ENCODE measurements at regions not wholly inside any gene's neighbourhood (a gene's known extent, or its start where the extent isn't known, plus 50 kb on each side); places are given as distances from the start of the nearest gene placed in this dataset.

- no peak overlapping the region for H3K27ac Mint-ChIP-seq
- H3K4me3 Mint-ChIP-seq = no peak overlapping the region
- CTCF ChIA-PET = no interaction called here
These were observed 129.6 kb downstream of the PAX1 start for GRCh38 chr20:21835042-21835441.

DNA sequence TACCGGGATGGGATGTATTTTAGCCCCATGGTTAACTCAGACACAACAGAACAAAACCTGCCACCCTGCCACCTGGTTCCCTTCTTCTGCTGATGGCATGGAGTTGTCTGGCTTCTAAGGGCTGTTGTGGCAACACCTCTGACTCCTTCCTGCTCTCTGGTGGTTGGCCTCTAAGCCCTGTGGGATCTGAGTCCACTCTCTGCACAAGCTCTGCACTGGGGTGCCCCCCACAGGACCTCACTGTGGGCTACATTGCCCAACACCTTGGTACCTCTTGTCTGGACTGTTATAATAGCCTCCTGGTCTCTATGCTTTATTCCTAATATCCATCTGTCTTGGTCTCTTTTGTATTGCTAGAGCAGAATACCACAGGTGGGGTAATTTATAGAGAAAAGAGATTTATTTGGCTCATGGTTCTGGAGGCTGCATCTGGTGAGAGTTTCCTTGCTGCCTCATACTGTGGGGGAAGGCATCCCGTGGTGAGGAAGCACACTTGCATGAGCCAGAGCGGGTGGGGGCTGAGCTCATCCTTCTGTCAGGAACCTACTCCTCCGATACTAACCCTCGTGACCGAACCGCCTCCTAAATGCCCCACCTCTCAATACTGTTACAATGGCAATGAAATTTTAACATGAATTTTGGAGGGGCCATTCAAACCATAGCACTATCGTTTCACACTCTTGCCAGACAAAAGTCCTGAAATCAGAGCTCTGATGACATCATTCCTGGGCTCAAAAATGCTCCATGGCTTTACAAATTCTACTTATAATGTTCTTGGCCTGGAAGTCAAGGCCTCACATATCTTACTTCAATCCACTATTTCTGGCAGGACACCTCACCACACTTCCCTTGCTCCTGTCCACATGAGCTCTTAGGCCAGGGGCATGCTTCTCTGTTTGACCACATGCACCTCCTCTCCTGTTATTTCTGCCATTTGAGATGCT is 127.2 kb downstream of the PAX1 start:
- no peaks in the 10 kb centered on the region for H3K27me3 Mint-ChIP-seq
- H3K9me3 Mint-ChIP-seq = no peaks in the 10 kb centered on the region
- no peak overlapping the region for H3K4me3 Mint-ChIP-seq
- DNase-seq = no peak
- no peaks in the 10 kb centered on the region for H3K36me3 Mint-ChIP-seq
- H3K4me1 Mint-ChIP-seq = no peaks in the 10 kb centered on the region
- CTCF ChIA-PET = no interaction called here
- H3K27ac Mint-ChIP-seq = no peak overlapping the region

More at GRCh38 chr20:21835042-21835441, 129.6 kb downstream of the PAX1 start:
- Mint-ChIP-seq H3K27me3 (no peaks in the 10 kb centered on the region), H3K4me1 (no peaks in the 10 kb centered on the region), H3K9me3 (no peaks in the 10 kb centered on the region), H3K36me3 (no peaks in the 10 kb centered on the region)
- DNase-seq = no peak

DNA sequence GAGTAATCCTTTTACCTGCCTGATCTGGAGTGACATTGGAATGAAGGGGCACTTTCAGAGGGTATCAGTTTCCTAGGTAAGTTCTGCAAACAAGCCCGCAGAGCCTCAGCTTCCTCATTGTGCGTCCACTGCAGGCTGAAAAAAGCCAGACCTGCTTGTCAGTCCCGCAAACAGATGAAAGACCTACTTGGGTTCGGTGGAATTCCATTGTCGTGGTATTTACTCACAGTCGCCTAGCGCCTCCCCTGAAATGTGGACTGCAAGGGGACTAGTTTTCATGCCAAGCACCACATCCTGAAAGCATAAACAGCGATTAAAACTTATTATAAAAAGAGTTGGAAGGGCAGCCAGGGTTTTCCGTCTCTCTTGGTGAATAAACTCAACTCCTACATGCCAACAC is 121.5 kb downstream of the PAX1 start:
- CTCF ChIA-PET = no interaction called here
- DNase-seq = no peak
- no peaks in the 10 kb centered on the region for H3K27me3 Mint-ChIP-seq
- no peak overlapping the region for H3K4me3 Mint-ChIP-seq
- no peak overlapping the region for H3K27ac Mint-ChIP-seq
- peaks cover 2% of the 10 kb centered on the region for H3K9me3 Mint-ChIP-seq
- H3K36me3 Mint-ChIP-seq = no peaks in the 10 kb centered on the region
- no peaks in the 10 kb centered on the region for H3K4me1 Mint-ChIP-seq

- no peak overlapping the region for H3K27ac Mint-ChIP-seq
- no peaks in the 10 kb centered on the region for H3K4me1 Mint-ChIP-seq
- H3K36me3 Mint-ChIP-seq = no peaks in the 10 kb centered on the region
- H3K27me3 Mint-ChIP-seq = no peaks in the 10 kb centered on the region
- H3K9me3 Mint-ChIP-seq = peaks cover 2% of the 10 kb centered on the region
- H3K4me3 Mint-ChIP-seq = no peak overlapping the region
- CTCF ChIA-PET = no interaction called here
- no peak for DNase-seq
These were observed 115.9 kb downstream of the PAX1 start for GRCh38 chr20:21821358-21821757.

DNA sequence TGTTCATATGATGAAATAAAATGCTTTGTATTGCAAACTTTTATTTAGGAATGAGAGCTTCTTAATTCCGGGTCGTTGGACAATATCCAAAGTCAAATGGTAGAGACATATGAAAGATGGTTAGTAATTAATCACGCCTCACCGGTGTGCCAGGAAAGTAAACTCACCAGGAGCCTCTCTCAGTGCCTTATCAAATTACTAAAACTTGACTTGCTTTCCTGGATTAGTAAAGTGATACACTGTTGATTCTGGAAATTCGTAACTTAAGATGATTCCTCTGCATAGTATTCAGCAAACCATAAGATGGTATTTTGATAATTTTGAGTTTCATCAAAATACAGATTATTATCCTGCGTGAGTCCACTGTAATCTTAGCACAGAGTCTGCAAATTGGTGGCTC is 115.2 kb downstream of the PAX1 start:
- H3K4me3 Mint-ChIP-seq = no peak overlapping the region
- H3K27ac Mint-ChIP-seq = no peak overlapping the region
- H3K9me3 Mint-ChIP-seq = peaks cover 2% of the 10 kb centered on the region
- DNase-seq = no peak
- no peaks in the 10 kb centered on the region for H3K27me3 Mint-ChIP-seq
- no peaks in the 10 kb centered on the region for H3K4me1 Mint-ChIP-seq
- CTCF ChIA-PET = no interaction called here
- no peaks in the 10 kb centered on the region for H3K36me3 Mint-ChIP-seq

- Mint-ChIP-seq H3K4me1 (no peaks in the 10 kb centered on the region), H3K27ac (no peak overlapping the region), H3K9me3 (peaks cover 2% of the 10 kb centered on the region), H3K36me3 (no peaks in the 10 kb centered on the region), H3K4me3 (no peak overlapping the region), H3K27me3 (no peaks in the 10 kb centered on the region)
- CTCF ChIA-PET = no interaction called here
- DNase-seq = no peak
These were observed 114.6 kb downstream of the PAX1 start for GRCh38 chr20:21820045-21820444.

GRCh38 chr20:21812379-21812778 is 106.9 kb downstream of the PAX1 start:
- H3K27me3 Mint-ChIP-seq = no peaks in the 10 kb centered on the region
- no peaks in the 10 kb centered on the region for H3K4me1 Mint-ChIP-seq
- no peak for DNase-seq
- H3K9me3 Mint-ChIP-seq = peaks cover 9% of the 10 kb centered on the region
- no peak overlapping the region for H3K27ac Mint-ChIP-seq
- no peak overlapping the region for H3K4me3 Mint-ChIP-seq
- no peaks in the 10 kb centered on the region for H3K36me3 Mint-ChIP-seq
- CTCF ChIA-PET = interaction anchor here (0.7 kb wide), 1 partner anchor 37 kb away, joined by 3 read pairs; no protein-coding TSS in a partner anchor

GRCh38 chr20:21809961-21810523 is 104.6 kb downstream of the PAX1 start:
- CTCF ChIA-PET = no interaction called here
- Mint-ChIP-seq H3K9me3 (peaks cover 9% of the 10 kb centered on the region), H3K4me3 (no peak overlapping the region), H3K27me3 (no peaks in the 10 kb centered on the region), H3K36me3 (no peaks in the 10 kb centered on the region), H3K27ac (no peak overlapping the region), H3K4me1 (no peaks in the 10 kb centered on the region)
- no peak for DNase-seq

DNA sequence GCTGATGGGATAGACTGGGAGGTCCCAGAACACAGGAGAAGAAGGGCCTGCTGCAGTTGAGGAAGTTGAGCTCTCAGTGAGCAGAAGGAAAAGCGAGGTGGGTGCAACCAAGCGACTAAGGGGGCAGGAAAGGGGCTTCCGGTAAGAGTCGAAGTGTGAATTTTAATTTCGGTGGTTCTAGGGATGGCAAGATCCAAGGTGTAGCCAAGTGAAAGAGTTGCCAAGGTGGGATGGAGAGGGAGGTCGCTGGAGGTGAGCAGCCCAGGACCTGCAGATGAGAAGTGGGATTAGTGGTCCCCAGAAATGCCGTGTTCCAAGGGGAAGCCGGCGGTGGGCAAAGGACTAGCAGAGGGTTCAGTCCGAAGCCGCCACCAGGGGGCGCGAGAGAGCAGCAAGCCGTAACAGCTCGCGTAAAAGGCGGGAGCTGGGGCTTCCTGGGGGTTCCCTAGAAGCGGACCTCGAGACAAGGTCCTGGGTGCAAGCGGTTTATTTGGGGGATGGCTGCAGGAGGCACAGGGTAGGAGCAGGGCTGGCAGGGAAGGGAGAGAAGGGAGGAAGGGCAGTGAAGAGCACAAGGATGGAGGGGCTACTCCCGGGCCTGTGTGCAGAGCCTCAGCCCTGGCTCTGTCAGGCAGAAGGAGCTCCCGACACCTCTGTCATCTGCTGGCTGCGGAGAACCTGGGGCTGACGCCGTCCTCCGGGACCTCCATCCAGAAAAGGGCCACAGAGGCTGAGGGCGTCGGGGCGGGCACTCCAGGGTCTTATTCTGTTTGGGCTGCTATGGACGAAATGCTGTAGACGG is 103.6 kb downstream of the PAX1 start:
- Mint-ChIP-seq H3K36me3 (no peaks in the 10 kb centered on the region), H3K27me3 (no peaks in the 10 kb centered on the region), H3K4me1 (no peaks in the 10 kb centered on the region), H3K27ac (no peak overlapping the region), H3K4me3 (no peak overlapping the region), H3K9me3 (peaks cover 9% of the 10 kb centered on the region)
- CTCF ChIA-PET = interaction anchor here (0.6 to 1.0 kb wide), 2 partner anchors 318 to 431 kb away, joined by 3 read pairs; no protein-coding TSS in a partner anchor
- peak; percentile 47 for DNase-seq

- H3K4me3 Mint-ChIP-seq = no peak overlapping the region
- H3K27me3 Mint-ChIP-seq = no peaks in the 10 kb centered on the region
- peaks cover 9% of the 10 kb centered on the region for H3K9me3 Mint-ChIP-seq
- H3K27ac Mint-ChIP-seq = peak overlapping the region; percentile 17
- no peak for DNase-seq
- CTCF ChIA-PET = interaction anchor here (0.6 kb wide), 2 partner anchors 319 to 943 kb away, joined by 3 read pairs; no protein-coding TSS in a partner anchor
- H3K36me3 Mint-ChIP-seq = no peaks in the 10 kb centered on the region
- no peaks in the 10 kb centered on the region for H3K4me1 Mint-ChIP-seq
These were observed 102.7 kb downstream of the PAX1 start for GRCh38 chr20:21808139-21808538.

DNA sequence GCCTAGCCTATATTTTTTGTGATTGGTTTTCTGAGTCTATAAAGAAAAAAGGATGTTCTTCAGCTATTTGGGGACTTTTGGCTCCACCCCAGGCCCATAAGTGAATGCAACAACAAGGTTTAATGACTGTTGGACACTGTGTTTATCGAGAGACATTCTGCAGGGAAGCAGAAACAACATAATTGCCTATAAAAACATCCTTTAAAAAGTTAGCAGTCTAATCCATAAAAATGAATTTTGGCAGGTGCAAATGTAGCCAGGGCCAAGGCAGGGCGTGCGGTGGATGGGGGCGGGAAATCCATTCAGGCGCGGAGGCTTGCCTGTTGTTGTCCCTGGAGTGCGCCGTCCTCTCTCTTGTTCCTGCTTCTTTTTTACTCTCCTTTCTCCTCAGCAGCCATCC is 99.3 kb downstream of the PAX1 start:
- CTCF ChIA-PET = no interaction called here
- Mint-ChIP-seq H3K36me3 (no peaks in the 10 kb centered on the region), H3K27ac (no peak overlapping the region), H3K4me3 (no peak overlapping the region), H3K9me3 (peaks cover 12% of the 10 kb centered on the region), H3K4me1 (no peaks in the 10 kb centered on the region), H3K27me3 (no peaks in the 10 kb centered on the region)
- DNase-seq = no peak

- CTCF ChIA-PET = no interaction called here
- no peak for DNase-seq
- Mint-ChIP-seq H3K36me3 (no peaks in the 10 kb centered on the region), H3K4me1 (no peaks in the 10 kb centered on the region), H3K4me3 (no peak overlapping the region), H3K27ac (no peak overlapping the region), H3K27me3 (no peaks in the 10 kb centered on the region), H3K9me3 (peaks cover 9% of the 10 kb centered on the region)
These were observed 95.7 kb downstream of the PAX1 start for GRCh38 chr20:21801193-21801592.

DNA sequence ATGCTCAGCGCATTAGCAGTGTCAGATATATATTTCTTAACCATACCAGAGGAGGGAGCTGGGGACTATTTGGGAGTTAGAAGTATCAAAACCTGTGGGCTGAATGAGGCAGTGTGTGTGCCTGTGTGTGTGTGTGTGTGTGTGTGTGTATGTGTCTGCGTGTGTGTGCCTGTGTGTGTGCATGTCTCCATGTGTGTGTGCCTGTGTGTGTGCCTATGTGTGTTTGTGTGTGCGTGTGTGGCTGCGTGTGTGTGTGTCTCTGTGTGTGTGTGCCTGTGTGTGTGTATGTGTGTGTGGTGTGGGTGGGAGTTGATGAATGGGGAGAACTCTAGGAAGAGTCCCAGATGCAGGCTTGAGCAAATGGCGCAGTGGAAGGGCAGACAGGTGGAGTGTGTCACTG is 92.9 kb downstream of the PAX1 start:
- H3K9me3 Mint-ChIP-seq = peaks cover 9% of the 10 kb centered on the region
- H3K27me3 Mint-ChIP-seq = no peaks in the 10 kb centered on the region
- no peak overlapping the region for H3K4me3 Mint-ChIP-seq
- H3K4me1 Mint-ChIP-seq = no peaks in the 10 kb centered on the region
- H3K27ac Mint-ChIP-seq = no peak overlapping the region
- H3K36me3 Mint-ChIP-seq = no peaks in the 10 kb centered on the region
- no peak for DNase-seq
- CTCF ChIA-PET = no interaction called here

DNA sequence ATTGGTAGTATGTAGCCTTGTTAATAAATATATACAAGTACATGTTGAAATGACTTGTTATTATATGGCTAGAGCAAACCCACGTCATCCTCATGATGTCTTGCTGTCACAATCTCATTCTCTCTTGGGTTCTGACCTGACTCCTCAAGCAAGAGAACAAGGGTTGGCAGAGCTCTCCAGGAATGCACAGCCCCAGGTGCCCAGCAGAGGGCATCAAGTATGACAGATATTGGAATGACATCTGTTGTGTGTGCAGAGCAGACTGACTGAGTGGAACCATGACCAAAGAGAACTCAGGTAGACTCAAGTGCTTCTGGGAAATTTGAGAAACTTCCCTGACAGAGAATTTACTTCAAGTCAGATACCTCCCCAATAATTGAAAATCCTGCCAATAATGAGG is 90.6 kb downstream of the PAX1 start:
- CTCF ChIA-PET = no interaction called here
- Mint-ChIP-seq H3K36me3 (no peaks in the 10 kb centered on the region), H3K4me3 (no peak overlapping the region), H3K27ac (no peak overlapping the region), H3K27me3 (no peaks in the 10 kb centered on the region), H3K4me1 (no peaks in the 10 kb centered on the region), H3K9me3 (peaks cover 6% of the 10 kb centered on the region)
- no peak for DNase-seq
